ENCODE measurements at regions not wholly inside any gene's neighbourhood (a gene's known extent, or its start where the extent isn't known, plus 50 kb on each side); places are given as distances from the start of the nearest gene placed in this dataset.

DNA sequence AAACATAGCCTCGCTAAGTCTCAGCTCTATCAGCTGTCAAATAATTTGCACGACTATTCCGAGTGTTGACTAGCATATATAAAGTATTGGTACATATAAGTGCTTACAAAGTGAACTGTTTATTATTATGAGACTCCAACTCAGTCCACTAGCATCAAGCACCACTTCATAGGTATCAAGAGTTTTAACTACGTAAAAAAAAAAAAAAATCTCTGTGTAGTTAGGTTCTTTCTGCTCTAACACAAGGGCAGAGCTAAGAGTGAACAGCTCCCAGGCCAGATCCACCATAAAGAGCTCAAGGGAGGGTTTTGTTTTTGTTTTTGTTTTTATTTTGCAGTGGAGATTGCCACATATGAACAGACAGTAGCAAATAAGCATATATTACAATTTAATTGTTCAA is 309.8 kb upstream of the SGK1 start:
- TF ChIP-seq EZH2phosphoT487 (IDR thresholded peaks at IDR 0.05; ENCODE audit: insufficient read depth, low read depth) (no peak), EZH2 (IDR thresholded peaks at IDR 0.05; ENCODE audit: insufficient read depth, poor library complexity, severe bottlenecking) (no peak)
